Sciatic nerve (tissue), 2 donors: ENCODE measurements at regions not wholly inside any gene's neighbourhood (a gene's known extent, or its start where the extent isn't known, plus 50 kb on each side); places are given as distances from the start of the nearest gene placed in this dataset.
"Not testable (repeated sequence)": the region's sequence is repeated elsewhere in the genome, so short reads cannot be mapped to it uniquely, and the experiment has no call there.

Experiments used
- ATAC-seq: fragments of 200-7000 bp; cut with Tn5 transposase; one replicate; pipeline ENCODE4 v1.9.1; 2020; ENCODE audit warnings: mild to moderate bottlenecking, moderate library complexity
- DNase-seq: peaks from one replicate; pipeline ENCODE4 v3.0.0-alpha.2; 2020; ENCODE audit warnings: low spot score
- intact Hi-C: fragments of 100-400 bp; cut with DNase I; formaldehyde crosslinking; loops from one replicate; pipeline ENCODE4 v1.14.2; 2022
- donor health status: DM: no; HTN: no; CAD: no.
- donor health status: DM: no; HTN: no; CAD: no.

GRCh38 chr3:59234884-59235633, 185.2 kb upstream of the CFAP20DC start:
- DNase-seq = no peak
- no peak for ATAC-seq

GRCh38 chr3:59230379-59230778, 180.6 kb upstream of the CFAP20DC start:
- intact Hi-C loops, DNase-seq, ATAC-seq: not testable (repeated sequence)

More at GRCh38 chr3:59234884-59235633, 185.2 kb upstream of the CFAP20DC start:
- intact Hi-C loops = no loop called here

- no peak for DNase-seq
- ATAC-seq = no peak
- intact Hi-C loops = no loop called here
Observed at GRCh38 chr3:59213860-59214259, 164.0 kb upstream of the CFAP20DC start.

GRCh38 chr3:59212128-59212779, 162.4 kb upstream of the CFAP20DC start:
- peak; percentile 63 for ATAC-seq
- DNase-seq = no peak
- intact Hi-C loops = no loop called here

GRCh38 chr3:59210260-59210659, 160.4 kb upstream of the CFAP20DC start:
- intact Hi-C loops = no loop called here
- DNase-seq = no peak

GRCh38 chr3:59192473-59192872, 142.6 kb upstream of the CFAP20DC start:
- no peak for DNase-seq

More at GRCh38 chr3:59210260-59210659, 160.4 kb upstream of the CFAP20DC start:
- ATAC-seq = no peak

GRCh38 chr3:59191651-59192050, 141.8 kb upstream of the CFAP20DC start:
- intact Hi-C loops = no loop called here
- DNase-seq (no peak), ATAC-seq (no peak)

More at GRCh38 chr3:59192473-59192872, 142.6 kb upstream of the CFAP20DC start:
- intact Hi-C loops = no loop called here
- ATAC-seq = no peak

GRCh38 chr3:59189939-59190338, 140.1 kb upstream of the CFAP20DC start:
- intact Hi-C loops = no loop called here
- ATAC-seq (no peak), DNase-seq (no peak)

- DNase-seq = no peak
- ATAC-seq = no peak
- intact Hi-C loops = no loop called here
Observed at GRCh38 chr3:59189526-59189925, 139.7 kb upstream of the CFAP20DC start.

- ATAC-seq = no peak
- DNase-seq = no peak
- intact Hi-C loops = no loop called here
Observed at GRCh38 chr3:59186725-59187124, 136.9 kb upstream of the CFAP20DC start.

GRCh38 chr3:59185591-59186369, 136.0 kb upstream of the CFAP20DC start:
- no peak for DNase-seq
- intact Hi-C loops = no loop called here
- ATAC-seq = no peak

- intact Hi-C loops = no loop called here
- DNase-seq (no peak), ATAC-seq (no peak)
Observed at GRCh38 chr3:59180006-59180405, 130.2 kb upstream of the CFAP20DC start.

GRCh38 chr3:59178698-59179097, 128.9 kb upstream of the CFAP20DC start:
- ATAC-seq = no peak
- DNase-seq = no peak
- intact Hi-C loops = no loop called here

GRCh38 chr3:59171491-59171890, 121.7 kb upstream of the CFAP20DC start:
- no peak for ATAC-seq
- DNase-seq = no peak
- intact Hi-C loops = no loop called here

- intact Hi-C loops, DNase-seq, ATAC-seq: not testable (repeated sequence)
Observed at GRCh38 chr3:59170166-59170565, 120.3 kb upstream of the CFAP20DC start.

GRCh38 chr3:59167756-59168155, 117.9 kb upstream of the CFAP20DC start:
- ATAC-seq = no peak
- intact Hi-C loops = no loop called here

GRCh38 chr3:59163953-59164352, 114.1 kb upstream of the CFAP20DC start:
- ATAC-seq (no peak), DNase-seq (no peak)
- intact Hi-C loops = no loop called here

More at GRCh38 chr3:59167756-59168155, 117.9 kb upstream of the CFAP20DC start:
- no peak for DNase-seq

- ATAC-seq (no peak), DNase-seq (no peak)
- intact Hi-C loops = no loop called here
Observed at GRCh38 chr3:59161048-59161447, 111.2 kb upstream of the CFAP20DC start.

- DNase-seq (no peak), ATAC-seq (no peak)
- intact Hi-C loops = no loop called here
Observed at GRCh38 chr3:59160133-59160746, 110.4 kb upstream of the CFAP20DC start.
